GM12878 (cell line): ENCODE measurements at regions not wholly inside any gene's neighbourhood (a gene's known extent, or its start where the extent isn't known, plus 50 kb on each side); places are given as distances from the start of the nearest gene placed in this dataset.

Source experiments
- ATAC-seq: fragments of 200-7000 bp; cut with Tn5 transposase; 3 replicates; pipeline ENCODE4 v1.9.1; 2020; ENCODE audit warnings: mild to moderate bottlenecking, moderate library complexity
- BruUV-seq: library from RNA; stranded (reverse); fragments of 400-500 nt; replicated peaks from 2 replicates; lab custom pipeline; 2021; lab: Mats Ljungman, UMichigan
- CTCF ChIA-PET: fragments of 300-600 bp; sonication (Branson Sonifier 250); formaldehyde crosslinking; extraction: SDS; loops from one replicate; lab custom pipeline; 2021; ENCODE audit warnings: inconsistent platforms; lab: Yijun Ruan, JAX
- POLR2A ChIA-PET: fragments of 350-600 bp; formaldehyde crosslinking; extraction: SDS; loops from one replicate; lab custom pipeline; 2021; ENCODE audit warnings: inconsistent platforms; lab: Charles Lee
- RAD21 ChIA-PET: fragments of 300-600 bp; sonication (Branson Sonifier 250); formaldehyde crosslinking; loops from one replicate; lab custom pipeline; 2023; ENCODE audit warnings: antibody characterized with exemption; ENCODE audit not compliant: unreplicated experiment; lab: Charles Lee
- SMC1A ChIA-PET: fragments of 300-600 bp; sonication (Branson Sonifier 250); formaldehyde crosslinking; loops from one replicate; lab custom pipeline; 2023; ENCODE audit not compliant: unreplicated experiment, uncharacterized antibody; lab: Charles Lee
- DNase-seq: peaks from one replicate; pipeline ENCODE4 v3.0.0-alpha.2; 2011; ENCODE audit warnings: low read depth, low spot score
- FAIRE-seq: peaks from 3 replicates; lab custom pipeline; 2011; peaks lifted over from hg19 to GRCh38; lab: Jason Lieb, UNC
- H2AFZ ChIP-seq: 2 replicates; pipeline ENCODE4 v1.6.0; 2011; ENCODE audit warnings: low read depth, low read length, control low read depth; ENCODE audit not compliant: control insufficient read depth
- H3K27ac ChIP-seq: 2 replicates; pipeline ENCODE4 v1.5.1; 2011; ENCODE audit warnings: control low read depth; ENCODE audit not compliant: control insufficient read depth, insufficient read depth
- H3K27me3 ChIP-seq, 2 experiments: replicated peaks in 1 of 2; 2 replicates each; pipeline versions ENCODE4 v1.6.0 to v1.6.1; 2011; ENCODE audit warnings: low read length in 1 of 2; ENCODE audit not compliant: control insufficient read depth in 2 of 2, insufficient read depth in 2 of 2
- H3K36me3 ChIP-seq, 2 experiments: 2 replicates each; pipeline ENCODE4 v1.5.1; 2011; ENCODE audit warnings: low read length in 1 of 2; ENCODE audit not compliant: control insufficient read depth in 2 of 2, insufficient read depth in 2 of 2
- H3K4me1 ChIP-seq: 2 replicates; pipeline ENCODE4 v1.6.1; 2011; ENCODE audit warnings: mild to moderate bottlenecking, low read length, moderate library complexity, mixed read lengths; ENCODE audit not compliant: control insufficient read depth, insufficient read depth
- H3K4me2 ChIP-seq: 2 replicates; pipeline ENCODE4 v1.6.0; 2011; ENCODE audit warnings: control low read depth; ENCODE audit not compliant: control insufficient read depth, insufficient read depth
- H3K4me3 ChIP-seq: fragments of 200-600 bp; sonication (generic); 2 replicates; pipeline ENCODE4 v1.5.1; 2016
- H3K79me2 ChIP-seq: 2 replicates; pipeline ENCODE4 v1.6.0; 2011; ENCODE audit warnings: low read length; ENCODE audit not compliant: control insufficient read depth, insufficient read depth
- H3K9ac ChIP-seq: 2 replicates; pipeline ENCODE4 v1.8.0; 2011; ENCODE audit warnings: low read length, control low read depth, mixed read lengths; ENCODE audit not compliant: control insufficient read depth, insufficient read depth
- H3K9me3 ChIP-seq: replicated peaks from 3 replicates; pipeline ENCODE4 v1.5.1; 2011; ENCODE audit warnings: mild to moderate bottlenecking, low read length; ENCODE audit not compliant: control insufficient read depth, insufficient read depth
- H4K20me1 ChIP-seq: 2 replicates; pipeline ENCODE4 v1.6.0; 2011; ENCODE audit not compliant: control insufficient read depth, insufficient read depth
- CBX5 ChIP-seq: sonication (generic); IDR thresholded peaks from 2 replicates; pipeline ENCODE4 v1.6.1; 2016; ENCODE audit warnings: low read depth, moderate library complexity, mild to moderate bottlenecking, inconsistent platforms
- FOS ChIP-seq: IDR thresholded peaks from 3 replicates; pipeline ENCODE4 v1.6.1; 2011; ENCODE audit warnings: borderline replicate concordance; ENCODE audit not compliant: insufficient read length; ENCODE audit errors: extremely low read depth
- RB1 ChIP-seq: fragments of 450-650 bp; formaldehyde crosslinking; IDR thresholded peaks from 2 replicates; pipeline ENCODE4 v1.6.1; 2017; ENCODE audit warnings: mild to moderate bottlenecking, borderline replicate concordance
- RBBP5 ChIP-seq: fragments of 200-600 bp; sonication (generic); conservative IDR thresholded peaks from 2 replicates; pipeline ENCODE4 v1.6.1; 2016
- TCF12 ChIP-seq: IDR thresholded peaks from 2 replicates; pipeline ENCODE4 v1.6.1; 2011; ENCODE audit warnings: low read depth, mild to moderate bottlenecking, low read length
- TCF3 ChIP-seq: IDR thresholded peaks from 2 replicates; pipeline ENCODE4 v1.6.1; 2012; ENCODE audit warnings: low read depth, mild to moderate bottlenecking, low read length, borderline replicate concordance; ENCODE audit not compliant: insufficient read depth
- YBX1 ChIP-seq: fragments of 450-650 bp; IDR thresholded peaks from 2 replicates; pipeline ENCODE4 v1.6.1; 2016; ENCODE audit warnings: antibody characterized with exemption
- WGBS: methylation state at CpG from one replicate; pipeline ENCODE4 v1.1.6; 2016; ENCODE audit warnings: low lambda C conversion rate; ENCODE audit not compliant: insufficient replicate concordance, insufficient coverage; ENCODE audit errors: missing lambda C conversion rate; 5-methylcytosine and 5-hydroxymethylcytosine counted together
- in situ Hi-C: fragments of 300-500 bp; cut with MboI; formaldehyde crosslinking; loops from 9 replicates; pipeline ENCODE4 v1.14.3; 2018; ENCODE audit warnings: mixed read lengths
- intact Hi-C: fragments of 100-400 bp; cut with micrococcal nuclease; formaldehyde crosslinking; loops from one replicate; pipeline ENCODE4 v1.14.2; 2022; ENCODE audit not compliant: unreplicated experiment
- TF ChIP-seq, protein P1 (sequence below): fragments of 450-650 bp; IDR thresholded peaks from 2 replicates; pipeline ENCODE4 v1.6.1; 2017; ENCODE audit warnings: low read depth, mild to moderate bottlenecking, moderate library complexity

- TF ChIP-seq CBX5 (no peak), FOS (no peak)
These were observed 82.1 kb upstream of the SSTR1 start (continued) for GRCh38 chr14:38125481-38126037.

- intact Hi-C loops (no loop called here), in situ Hi-C loops (no loop called here)
- Histone ChIP-seq H3K4me2 (no peak overlapping the region), H3K27ac (no peak overlapping the region), H3K4me1 (no peaks in the 10 kb centered on the region), H3K4me3 (no peak overlapping the region), H3K36me3 (no peaks in the 10 kb centered on the region), H3K27me3 (no peaks in the 10 kb centered on the region), H2AFZ (no peak overlapping the region), H3K9ac (no peak overlapping the region), H4K20me1 (no peaks in the 10 kb centered on the region), H3K79me2 (no peaks in the 10 kb centered on the region), H3K9me3 (no peaks in the 10 kb centered on the region)
- SMC1A ChIA-PET, result interaction anchor here (1.0 to 2.1 kb wide), 3 partner anchors 9 to 45 kb away, joined by 3 to 5 read pairs (median 5); no protein-coding TSS in a partner anchor
- FAIRE-seq (no peak), ATAC-seq (no peak), DNase-seq (no peak)
- POLR2A ChIA-PET, result no interaction called here
- WGBS, result 0% methylated on average over 2 of the region's 2 CpGs
- RAD21 ChIA-PET, result interaction anchor here (0.5 to 1.4 kb wide), 2 partner anchors 11 to 49 kb away, joined by 3 to 4 read pairs; no protein-coding TSS in a partner anchor
- BruUV-seq, result no TSS peak
- TF ChIP-seq, protein P1, sequence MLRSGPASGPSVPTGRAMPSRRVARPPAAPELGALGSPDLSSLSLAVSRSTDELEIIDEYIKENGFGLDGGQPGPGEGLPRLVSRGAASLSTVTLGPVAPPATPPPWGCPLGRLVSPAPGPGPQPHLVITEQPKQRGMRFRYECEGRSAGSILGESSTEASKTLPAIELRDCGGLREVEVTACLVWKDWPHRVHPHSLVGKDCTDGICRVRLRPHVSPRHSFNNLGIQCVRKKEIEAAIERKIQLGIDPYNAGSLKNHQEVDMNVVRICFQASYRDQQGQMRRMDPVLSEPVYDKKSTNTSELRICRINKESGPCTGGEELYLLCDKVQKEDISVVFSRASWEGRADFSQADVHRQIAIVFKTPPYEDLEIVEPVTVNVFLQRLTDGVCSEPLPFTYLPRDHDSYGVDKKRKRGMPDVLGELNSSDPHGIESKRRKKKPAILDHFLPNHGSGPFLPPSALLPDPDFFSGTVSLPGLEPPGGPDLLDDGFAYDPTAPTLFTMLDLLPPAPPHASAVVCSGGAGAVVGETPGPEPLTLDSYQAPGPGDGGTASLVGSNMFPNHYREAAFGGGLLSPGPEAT, result no peak
- TF ChIP-seq RB1 (no peak), TCF3 (no peak), RBBP5 (no peak), TCF12 (no peak), YBX1 (no peak)
- CTCF ChIA-PET, result no interaction called here
These were observed 80.3 kb upstream of the SSTR1 start for GRCh38 chr14:38127356-38127755.
